ENCODE measurements at regions not wholly inside any gene's neighbourhood (a gene's known extent, or its start where the extent isn't known, plus 50 kb on each side); places are given as distances from the start of the nearest gene placed in this dataset.

GRCh38 chr6:85966828-85967227 lies 324.1 kb upstream of the SYNCRIP start:
- TF ChIP-seq GATA2 (IDR thresholded peaks at IDR 0.05; ENCODE audit: low read depth, low read length): no peak
- no peak for TF ChIP-seq GATA3 (IDR thresholded peaks at IDR 0.05; ENCODE audit: low read depth, low read length)

Measured in SH-SY5Y (cell line).